ENCODE measurements at regions not wholly inside any gene's neighbourhood (a gene's known extent, or its start where the extent isn't known, plus 50 kb on each side); places are given as distances from the start of the nearest gene placed in this dataset.

GRCh38 chr22:34160141-34160783 lies 240.0 kb upstream of the LARGE1 start:
- DNase-seq: no peak

DNA sequence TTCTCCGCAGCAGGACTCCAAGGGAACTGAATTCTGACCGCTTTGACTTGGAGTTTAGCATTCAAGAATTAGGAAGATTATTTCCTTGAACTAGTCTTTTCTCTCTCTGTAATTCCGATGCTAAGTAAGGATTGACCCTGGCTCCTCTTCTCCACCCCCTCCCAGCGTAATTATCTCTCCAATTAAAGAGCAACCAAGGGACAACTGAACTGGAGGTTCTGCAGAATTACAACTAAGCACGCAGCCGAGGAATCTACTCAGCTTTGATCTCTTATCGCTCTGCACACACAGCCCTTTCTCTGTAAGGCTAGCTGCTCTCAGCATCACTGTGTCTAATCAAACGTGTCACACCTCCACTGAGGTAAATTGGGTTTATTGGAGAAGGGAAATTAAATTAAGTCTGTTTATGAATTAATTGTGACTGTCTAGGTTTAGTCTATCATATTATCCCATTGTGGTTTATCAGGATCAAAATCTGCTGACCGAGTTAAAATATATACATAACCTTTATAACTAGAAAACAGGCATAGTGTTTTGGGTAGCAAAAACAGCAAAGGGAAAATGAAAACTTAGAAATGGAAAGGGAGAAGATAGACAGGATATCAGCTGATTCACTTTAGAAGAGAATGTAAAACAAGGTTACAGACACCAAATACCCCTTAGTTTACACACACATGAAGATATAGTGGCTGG lies 241.3 kb upstream of the LARGE1 start:
- DNase-seq: no peak

DNA sequence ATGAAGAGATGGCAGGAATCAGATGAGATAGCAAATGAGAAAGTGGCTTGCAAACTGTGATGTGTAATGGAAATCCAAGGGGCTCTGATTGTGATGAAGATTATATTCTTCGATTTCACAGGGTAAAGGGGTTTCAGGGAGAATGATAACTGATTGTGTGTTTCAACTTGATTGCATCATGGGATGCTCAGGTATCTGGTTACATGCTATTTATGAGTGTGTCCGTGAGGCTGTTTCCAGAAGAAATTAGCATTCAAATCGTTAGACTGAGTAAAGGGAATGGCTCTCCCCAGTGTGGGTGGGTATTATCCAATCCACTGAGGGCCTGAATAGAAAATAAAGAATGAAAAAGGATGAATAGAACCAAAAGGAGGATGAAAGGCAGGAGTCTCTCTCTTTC lies 278.7 kb upstream of the LARGE1 start:
- no peak for DNase-seq

DNA sequence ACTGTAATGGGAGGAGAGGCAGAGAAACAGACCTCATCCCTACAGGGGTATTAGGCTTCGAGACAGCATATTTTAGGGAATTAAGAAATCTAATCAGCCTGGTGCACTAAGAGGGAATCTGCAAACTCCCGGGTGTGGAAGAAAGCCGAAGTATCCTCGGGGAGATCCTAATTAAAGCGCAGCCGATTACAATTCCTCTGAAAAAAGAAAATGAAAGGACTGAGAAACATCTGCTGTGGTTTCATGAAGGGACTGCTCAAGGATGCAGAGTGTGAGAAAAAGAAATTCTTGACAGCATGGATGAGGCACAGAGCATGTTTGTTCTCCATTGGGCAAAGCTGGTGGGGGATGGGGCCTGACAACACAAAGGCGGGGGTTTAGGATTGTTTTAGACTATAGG lies 290.0 kb upstream of the LARGE1 start:
- no peak for DNase-seq

DNA sequence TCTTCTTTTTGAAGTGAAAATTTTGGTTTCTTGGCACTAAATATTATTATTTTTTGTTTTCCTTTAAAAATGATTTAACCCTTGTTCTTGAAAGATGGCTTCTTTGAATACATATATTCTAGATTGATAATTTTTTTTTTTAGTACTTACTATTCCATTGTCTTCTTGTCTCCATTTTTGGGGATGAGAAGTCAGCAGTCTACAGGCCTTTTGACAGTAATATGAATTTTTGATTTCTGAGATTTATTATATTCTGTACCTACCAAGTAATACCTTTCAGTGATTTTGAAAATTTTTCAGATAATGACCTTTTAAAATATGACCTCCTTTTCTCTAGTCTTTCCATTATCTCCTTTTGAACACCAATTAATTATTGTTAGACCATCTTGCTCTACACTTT lies 294.1 kb upstream of the LARGE1 start:
- DNase-seq: no peak

DNA sequence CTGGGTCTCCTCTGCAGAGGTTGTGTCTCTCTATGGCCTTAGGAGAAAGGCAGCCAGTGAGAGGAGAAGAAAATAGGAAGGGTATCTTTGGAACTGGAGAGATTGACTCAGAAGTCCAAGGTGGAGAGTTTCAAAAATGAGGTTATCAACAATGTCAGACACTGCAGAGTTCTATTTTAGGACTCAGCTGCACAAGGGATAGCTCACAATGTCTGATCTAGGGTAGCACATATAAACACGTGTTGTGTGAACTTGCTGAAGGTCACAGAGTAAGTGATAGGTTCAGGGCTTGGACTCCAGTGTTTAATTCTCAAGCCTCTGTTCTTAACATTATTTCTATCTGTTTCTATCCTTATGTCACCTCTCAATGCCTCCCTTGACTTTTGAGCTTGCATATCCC lies 305.0 kb upstream of the LARGE1 start:
- no peak for DNase-seq

- DNase-seq: peak; percentile 42
These were observed 316.3 kb upstream of the LARGE1 start for GRCh38 chr22:34236527-34236926.

- no peak for DNase-seq
These were observed 319.1 kb upstream of the LARGE1 start for GRCh38 chr22:34239421-34239820.

DNA sequence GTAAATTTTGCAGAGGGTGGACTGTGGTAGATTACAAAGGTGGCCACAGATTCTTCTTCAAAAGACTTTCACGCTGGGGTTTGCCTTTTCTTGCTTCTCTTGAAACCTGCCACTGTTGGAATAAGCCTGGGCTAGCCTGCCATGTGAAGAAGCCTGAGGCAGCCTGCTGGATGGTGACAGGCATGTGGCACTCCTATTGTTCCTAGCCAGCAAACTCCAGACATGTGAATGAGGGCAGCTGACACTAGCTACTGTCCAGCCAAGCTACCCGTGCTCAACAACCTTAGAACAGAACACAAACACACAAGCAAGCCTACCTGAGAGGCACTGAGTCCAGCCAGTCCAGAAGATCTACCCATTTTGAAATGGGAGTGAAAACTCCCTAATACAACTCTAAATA lies 322.7 kb upstream of the LARGE1 start:
- DNase-seq: no peak

DNA sequence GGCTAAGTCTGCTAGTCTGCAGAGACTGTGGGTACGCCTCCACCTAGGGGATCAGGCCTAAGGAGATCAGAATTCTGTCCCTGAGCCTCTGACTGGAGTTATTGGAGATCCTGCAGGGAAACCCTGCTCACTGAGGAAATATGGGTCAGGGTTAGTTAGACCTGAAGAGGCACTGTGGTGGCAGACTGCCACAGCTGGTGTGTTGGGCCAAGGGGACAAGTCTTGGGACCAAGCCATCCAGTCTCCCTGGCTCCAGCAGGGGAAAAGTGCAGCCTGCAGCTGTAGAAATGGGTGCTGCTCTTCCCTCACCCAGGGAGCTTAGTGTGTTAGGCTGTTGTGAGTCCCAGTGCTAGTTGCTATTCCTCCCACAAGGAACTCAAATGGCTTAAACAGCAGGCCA lies 334.8 kb upstream of the LARGE1 start:
- DNase-seq: no peak

- no peak for DNase-seq
These were observed 357.8 kb upstream of the LARGE1 start for GRCh38 chr22:34278121-34278520.

- DNase-seq: no peak
These were observed 361.5 kb upstream of the LARGE1 start for GRCh38 chr22:34281738-34282137.

GRCh38 chr22:34283844-34284243 lies 363.6 kb upstream of the LARGE1 start:
- DNase-seq: no peak

DNA sequence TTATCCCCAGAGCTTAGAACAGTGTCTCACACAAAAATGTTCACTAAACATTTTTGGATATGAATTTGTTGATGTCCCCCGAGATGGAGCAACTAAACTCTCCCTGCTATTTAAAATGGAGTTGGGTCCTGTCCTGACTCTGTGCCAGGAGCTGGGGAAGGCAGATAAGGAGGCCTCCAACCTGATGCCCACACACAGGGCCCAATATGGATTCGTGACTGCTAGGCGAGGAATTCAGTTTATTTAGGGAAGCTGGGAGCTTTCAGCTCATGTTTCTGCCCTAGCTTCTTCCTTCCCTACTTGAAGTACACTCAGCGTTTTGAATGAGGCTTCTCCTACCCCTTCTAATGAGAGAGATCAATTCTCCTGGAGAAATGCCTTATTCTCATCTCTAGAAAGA lies 373.0 kb upstream of the LARGE1 start:
- no peak for DNase-seq

- DNase-seq: no peak
These were observed 374.2 kb upstream of the LARGE1 start for GRCh38 chr22:34294476-34294875.

DNA sequence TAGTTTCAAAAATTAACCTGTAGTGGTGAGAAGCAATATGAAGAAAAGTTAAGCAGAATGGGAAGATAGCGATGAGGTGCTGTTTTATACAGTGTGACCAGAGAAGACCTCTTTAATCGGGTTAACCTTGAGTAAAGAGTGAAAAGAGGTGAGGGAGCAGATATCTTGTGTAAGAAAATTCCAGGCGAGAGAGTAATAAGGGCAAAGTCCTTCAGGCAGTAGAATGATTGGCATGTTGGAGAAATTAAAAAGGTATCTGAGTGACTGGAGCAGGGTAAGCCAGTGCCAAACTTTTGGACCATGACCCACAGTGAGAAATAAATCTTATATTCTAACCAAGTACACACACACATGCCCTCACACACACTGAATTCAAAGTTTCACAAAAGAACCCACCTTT lies 374.7 kb upstream of the LARGE1 start:
- no peak for DNase-seq

DNA sequence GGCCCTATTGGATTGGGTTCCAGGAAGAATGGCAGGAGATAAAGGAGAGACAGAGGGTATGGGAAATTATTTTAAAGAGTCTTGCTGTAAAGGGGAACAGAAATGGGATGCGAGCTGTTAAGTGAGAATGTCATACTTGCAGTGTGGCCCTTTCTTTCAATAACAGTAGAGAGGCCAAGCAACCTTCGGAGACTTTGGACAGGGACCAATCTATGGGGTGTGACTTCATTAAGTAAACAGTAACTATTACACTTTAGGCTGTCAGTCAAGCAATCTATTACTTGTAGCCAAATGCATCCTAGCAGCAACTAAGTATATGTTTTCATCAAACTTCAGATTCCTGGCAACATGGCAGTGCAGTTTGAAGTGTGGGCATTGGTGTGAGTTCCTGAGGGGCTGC lies 376.2 kb upstream of the LARGE1 start:
- no peak for DNase-seq

DNA sequence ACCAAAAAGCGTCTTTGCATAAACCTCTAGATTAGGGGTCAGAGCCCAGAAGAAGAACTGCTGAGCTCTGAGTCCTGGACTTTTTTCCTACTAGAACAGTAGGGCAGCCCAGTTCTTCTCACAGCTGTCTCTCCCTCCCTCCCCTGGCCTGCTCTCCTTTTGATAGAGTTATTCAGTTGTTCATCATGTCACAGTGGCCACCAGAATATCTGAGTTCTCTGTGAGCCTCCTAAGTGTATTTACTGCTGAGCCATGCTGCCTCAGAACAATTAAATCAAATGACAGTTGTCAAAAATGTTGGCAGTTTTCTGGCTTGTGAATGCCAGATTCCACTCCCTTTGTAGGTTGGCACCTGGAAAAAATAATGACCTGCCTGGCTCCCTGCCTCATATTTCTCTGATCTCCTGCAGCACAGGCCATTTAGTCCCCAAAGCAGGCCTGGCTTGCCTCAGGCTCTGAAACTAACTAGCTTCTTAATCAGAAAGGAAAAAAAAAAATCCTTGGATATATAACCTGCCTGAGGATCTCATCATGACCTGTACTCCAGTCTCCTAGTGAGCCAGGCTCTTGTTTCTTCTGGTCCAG lies 377.4 kb upstream of the LARGE1 start:
- DNase-seq: no peak

- no peak for DNase-seq
These were observed 379.2 kb upstream of the LARGE1 start for GRCh38 chr22:34299496-34299895.

DNA sequence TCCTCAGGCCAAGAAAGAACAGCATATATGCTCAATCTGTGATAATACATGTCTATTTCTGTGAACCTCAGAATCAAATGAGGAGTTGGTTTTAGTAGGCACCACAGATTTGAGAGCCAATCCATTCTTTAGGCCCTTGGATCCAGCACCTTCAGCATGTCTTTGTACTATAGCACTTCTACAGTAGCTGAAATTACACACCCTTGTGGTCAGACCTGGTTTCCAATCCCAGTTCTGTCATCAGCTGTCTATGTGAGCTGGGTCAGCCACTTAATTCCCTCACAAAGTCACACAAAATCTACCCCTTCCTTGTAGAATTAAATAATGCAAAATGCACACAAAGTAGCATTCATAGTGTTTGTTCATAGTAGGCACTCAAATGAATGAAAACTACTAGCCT lies 381.3 kb upstream of the LARGE1 start:
- no peak for DNase-seq

GRCh38 chr22:34303656-34304055 lies 383.4 kb upstream of the LARGE1 start:
- no peak for DNase-seq

- no peak for DNase-seq
These were observed 386.1 kb upstream of the LARGE1 start for GRCh38 chr22:34306361-34306760.

GRCh38 chr22:34308101-34308500 lies 387.8 kb upstream of the LARGE1 start:
- no peak for DNase-seq

GRCh38 chr22:34319346-34319745 lies 399.1 kb upstream of the LARGE1 start:
- DNase-seq: no peak

GRCh38 chr22:34324763-34325162 lies 404.5 kb upstream of the LARGE1 start:
- no peak for DNase-seq
